ENCODE measurements at regions not wholly inside any gene's neighbourhood (a gene's known extent, or its start where the extent isn't known, plus 50 kb on each side); places are given as distances from the start of the nearest gene placed in this dataset.

- TF ChIP-seq CTCF (conservative IDR thresholded peaks at IDR 0.05; ENCODE audit: low read depth in 2 of 2) (no peak), EZH2 (IDR thresholded peaks at IDR 0.05; ENCODE audit: low read depth, unreplicated experiment) (no peak), EZH2phosphoT487 (IDR thresholded peaks at IDR 0.05; ENCODE audit: unreplicated experiment) (no peak), STAT1 (IDR thresholded peaks at IDR 0.05; ENCODE audit: unreplicated experiment) (no peak), ZNF462 (CRISPR knock-in tag; IDR thresholded peaks at IDR 0.05) (no peak), POLR2AphosphoS5 (IDR thresholded peaks at IDR 0.05; ENCODE audit: low read depth) (no peak), NANOG (IDR thresholded peaks at IDR 0.05; ENCODE audit: borderline replicate concordance) (no peak), REST (IDR thresholded peaks at IDR 0.05; ENCODE audit: unreplicated experiment) (no peak), ETS1 (IDR thresholded peaks at IDR 0.05) (no peak), ZNF331 (CRISPR knock-in tag; IDR thresholded peaks at IDR 0.05; ENCODE audit: low read depth) (no peak), ZNF114 (CRISPR knock-in tag; IDR thresholded peaks at IDR 0.05) (no peak), JUNB (IDR thresholded peaks at IDR 0.05; ENCODE audit: unreplicated experiment) (no peak)
These were observed 365.9 kb downstream of the GADD45G start for GRCh38 chr9:89970701-89971100.

All from GM23338 (cell line).